Naive thymus-derived CD4-positive, alpha-beta T cell (primary cell): ENCODE measurements at regions not wholly inside any gene's neighbourhood (a gene's known extent, or its start where the extent isn't known, plus 50 kb on each side); places are given as distances from the start of the nearest gene placed in this dataset.

Experiments used
- ATAC-seq: fragments of 150-1000 bp; cut with Tn5 transposase; 2 replicates; pipeline ENCODE4 v1.10.0; 2021; ENCODE audit warnings: mild to moderate bottlenecking, moderate library complexity
- CTCF ChIA-PET: fragments of 350-600 bp; sonication (Branson Sonifier 250); formaldehyde crosslinking; loops from one replicate; lab custom pipeline; 2021; ENCODE audit warnings: antibody characterized with exemption; lab: Charles Lee
- POLR2A ChIA-PET: fragments of 350-600 bp; sonication (Branson Sonifier 250); formaldehyde crosslinking; loops from one replicate; lab custom pipeline; 2021; ENCODE audit warnings: antibody characterized with exemption, inconsistent platforms; lab: Charles Lee
- DNase-seq, 9 donors: peaks; one replicate each; pipeline versions ENCODE4 v3.0.0 to v3.0.0-alpha.2; 2020 to 2022; ENCODE audit warnings: mixed read lengths in 1 of 9
- H3K27ac ChIP-seq: one replicate; pipeline ENCODE4 v1.7.0; 2013; ENCODE audit warnings: mild to moderate bottlenecking, low read depth, low read length, moderate library complexity
- H3K27me3 ChIP-seq, 2 donors: one replicate each; pipeline ENCODE4 v1.7.0; 2013; ENCODE audit warnings: low read length in 2 of 2, mild to moderate bottlenecking in 2 of 2, moderate library complexity in 2 of 2; ENCODE audit not compliant: control insufficient read depth in 2 of 2, insufficient read depth in 2 of 2
- H3K36me3 ChIP-seq, 3 experiments: 1 replicate in 2 of 3; 2 replicates in 1 of 3; pipeline ENCODE4 v1.7.0; 2013; ENCODE audit warnings: low read length in 3 of 3, mild to moderate bottlenecking in 3 of 3, moderate library complexity in 1 of 3; ENCODE audit not compliant: insufficient read depth in 3 of 3, control insufficient read depth in 2 of 3
- H3K4me1 ChIP-seq, 2 donors: one replicate each; pipeline ENCODE4 v1.7.0; 2013; ENCODE audit warnings: low read length in 2 of 2, mild to moderate bottlenecking in 2 of 2, moderate library complexity in 1 of 2; ENCODE audit not compliant: control insufficient read depth in 2 of 2, insufficient read depth in 2 of 2
- H3K4me3 ChIP-seq: 2 replicates; pipeline ENCODE4 v1.7.0; 2013; ENCODE audit warnings: mild to moderate bottlenecking, low read length
- H3K9me3 ChIP-seq, 3 experiments: 1 replicate in 2 of 3; 2 replicates in 1 of 3; pipeline ENCODE4 v1.7.0; 2013; ENCODE audit warnings: low read length in 3 of 3; ENCODE audit not compliant: control insufficient read depth in 2 of 3
- H3K27ac Mint-ChIP-seq, 9 donors: one replicate each; pipeline ENCODE4 v1.8.0; 2020 to 2022; ENCODE audit warnings: mixed read lengths in 9 of 9, mild to moderate bottlenecking in 8 of 9, moderate library complexity in 5 of 9, inconsistent platforms in 2 of 9
- H3K27me3 Mint-ChIP-seq, 5 donors: one replicate each; pipeline ENCODE4 v1.8.0; 2021 to 2022; ENCODE audit warnings: mixed read lengths in 5 of 5, mild to moderate bottlenecking in 1 of 5
- H3K36me3 Mint-ChIP-seq, 5 donors: one replicate each; pipeline ENCODE4 v1.8.0; 2020 to 2022; ENCODE audit warnings: mixed read lengths in 5 of 5, mild to moderate bottlenecking in 3 of 5, inconsistent platforms in 1 of 5
- H3K4me1 Mint-ChIP-seq, 7 donors: one replicate each; pipeline ENCODE4 v1.8.0; 2020 to 2022; ENCODE audit warnings: mixed read lengths in 7 of 7, mild to moderate bottlenecking in 3 of 7, inconsistent platforms in 1 of 7
- H3K4me3 Mint-ChIP-seq, 10 donors: one replicate each; pipeline ENCODE4 v1.8.0; 2020 to 2022; ENCODE audit warnings: mild to moderate bottlenecking in 10 of 10, mixed read lengths in 10 of 10, moderate library complexity in 6 of 10, inconsistent platforms in 2 of 10
- H3K9me3 Mint-ChIP-seq, 11 donors: one replicate each; pipeline ENCODE4 v1.8.0; 2020 to 2022; ENCODE audit warnings: mixed read lengths in 11 of 11, mild to moderate bottlenecking in 4 of 11, inconsistent platforms in 1 of 11, moderate library complexity in 1 of 11
- intact Hi-C, 2 donors: fragments of 100-400 bp; cut with micrococcal nuclease; formaldehyde crosslinking; loops; one replicate each; pipeline ENCODE4 v1.15.1; 2023

DNA sequence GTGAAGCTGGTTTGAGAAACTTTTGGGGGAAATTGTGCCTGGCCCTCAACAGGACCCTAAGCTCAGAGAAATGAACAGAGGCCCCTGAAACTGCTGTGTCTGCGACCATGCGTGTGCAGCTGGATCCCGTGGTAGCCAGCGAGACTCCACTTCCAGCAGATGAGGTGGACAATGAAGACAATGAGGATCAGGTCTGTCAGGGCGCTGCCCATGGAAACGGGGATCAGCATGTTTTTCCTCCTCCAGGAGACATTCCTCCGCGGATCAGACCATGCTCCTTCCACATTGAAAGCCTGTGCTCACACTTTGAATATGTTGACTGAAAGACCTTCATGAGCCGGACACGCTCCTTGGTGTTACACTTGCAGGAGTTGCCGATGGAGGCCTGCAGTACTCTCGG, 1439.8 kb upstream of the ALCAM start:
- H3K36me3 ChIP-seq = no peaks in the 10 kb centered on the region
- H3K4me3 ChIP-seq = no peak overlapping the region
- POLR2A ChIA-PET = no interaction called here
- no peak for ATAC-seq
- no peak overlapping the region for H3K27ac ChIP-seq
- H3K27me3 ChIP-seq = no peaks in the 10 kb centered on the region
- H3K36me3 Mint-ChIP-seq = no peaks in the 10 kb centered on the region
- DNase-seq = no peak
- peaks cover 0 to 12% (median 4%) of the 10 kb centered on the region in 11 donors for H3K9me3 Mint-ChIP-seq
- CTCF ChIA-PET = no interaction called here
- no peaks in the 10 kb centered on the region for H3K4me1 Mint-ChIP-seq
- H3K27ac Mint-ChIP-seq = no peak overlapping the region
- H3K9me3 ChIP-seq = peaks cover 0 to 4% (median 0%) of the 10 kb centered on the region in 3 experiments
- intact Hi-C loops = no loop called here
- no peaks in the 10 kb centered on the region for H3K27me3 Mint-ChIP-seq
- no peak overlapping the region for H3K4me3 Mint-ChIP-seq
- H3K4me1 ChIP-seq = no peaks in the 10 kb centered on the region

DNA sequence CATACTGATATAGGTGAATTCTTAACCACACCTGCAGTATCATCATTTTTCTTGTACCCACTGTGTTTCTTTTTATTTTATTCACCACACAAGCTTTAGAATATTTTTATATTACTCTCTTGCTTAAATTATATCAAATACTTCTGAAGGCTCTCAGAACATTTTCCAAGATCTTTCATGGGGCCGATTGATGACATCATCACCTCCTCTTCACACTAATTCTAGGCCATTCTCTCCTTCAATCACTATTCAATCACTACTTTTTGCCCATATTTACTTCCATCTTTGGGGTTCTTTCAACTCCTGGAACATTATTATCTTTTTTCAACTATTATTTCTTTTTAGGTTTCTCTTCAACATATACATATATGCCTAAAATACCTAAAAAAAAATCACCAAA, 1438.8 kb upstream of the ALCAM start:
- no peak overlapping the region for H3K4me3 Mint-ChIP-seq
- DNase-seq (no peak), ATAC-seq (no peak)
- H3K9me3 Mint-ChIP-seq = peaks cover 0 to 12% (median 5%) of the 10 kb centered on the region in 11 donors
- Histone ChIP-seq H3K4me1 (no peaks in the 10 kb centered on the region), H3K27me3 (no peaks in the 10 kb centered on the region), H3K36me3 (no peaks in the 10 kb centered on the region), H3K9me3 (peaks cover 0 to 4% (median 0%) of the 10 kb centered on the region in 3 experiments), H3K4me3 (no peak overlapping the region), H3K27ac (no peak overlapping the region)
- H3K4me1 Mint-ChIP-seq = no peaks in the 10 kb centered on the region
- no peaks in the 10 kb centered on the region for H3K27me3 Mint-ChIP-seq
- H3K27ac Mint-ChIP-seq = no peak overlapping the region
- intact Hi-C loops = no loop called here
- ChIA-PET POLR2A (no interaction called here), CTCF (no interaction called here)
- no peaks in the 10 kb centered on the region for H3K36me3 Mint-ChIP-seq

DNA sequence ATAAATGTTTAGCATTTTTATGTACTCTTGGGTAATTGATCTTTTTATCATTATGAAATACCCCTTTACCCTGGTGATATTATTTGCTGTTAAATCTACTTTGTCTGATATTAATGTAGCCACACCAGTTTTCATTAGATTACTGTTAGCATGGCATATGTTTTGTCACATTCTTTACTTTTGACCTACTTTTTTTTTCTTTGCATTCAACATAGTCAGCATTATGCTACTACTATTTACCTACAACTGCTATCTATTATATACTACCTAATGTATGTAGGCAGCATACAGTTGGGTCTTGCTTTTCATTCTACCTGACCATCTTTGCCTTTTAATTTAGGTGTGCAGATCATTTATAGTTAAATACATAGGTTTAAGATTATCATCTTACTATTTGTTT, 1429.6 kb upstream of the ALCAM start:
- DNase-seq = no peak
- no peak overlapping the region for H3K27ac ChIP-seq
- Mint-ChIP-seq H3K4me3 (no peak overlapping the region), H3K36me3 (no peaks in the 10 kb centered on the region), H3K9me3 (peaks cover 0 to 9% (median 2%) of the 10 kb centered on the region in 11 donors), H3K4me1 (no peaks in the 10 kb centered on the region), H3K27me3 (no peaks in the 10 kb centered on the region), H3K27ac (no peak overlapping the region)
- H3K36me3 ChIP-seq = no peaks in the 10 kb centered on the region
- no peaks in the 10 kb centered on the region for H3K4me1 ChIP-seq
- CTCF ChIA-PET = no interaction called here
- H3K9me3 ChIP-seq = no peaks in the 10 kb centered on the region
- no peak for ATAC-seq
- no peak overlapping the region for H3K4me3 ChIP-seq
- intact Hi-C loops = no loop called here
- H3K27me3 ChIP-seq = no peaks in the 10 kb centered on the region
- POLR2A ChIA-PET = no interaction called here

DNA sequence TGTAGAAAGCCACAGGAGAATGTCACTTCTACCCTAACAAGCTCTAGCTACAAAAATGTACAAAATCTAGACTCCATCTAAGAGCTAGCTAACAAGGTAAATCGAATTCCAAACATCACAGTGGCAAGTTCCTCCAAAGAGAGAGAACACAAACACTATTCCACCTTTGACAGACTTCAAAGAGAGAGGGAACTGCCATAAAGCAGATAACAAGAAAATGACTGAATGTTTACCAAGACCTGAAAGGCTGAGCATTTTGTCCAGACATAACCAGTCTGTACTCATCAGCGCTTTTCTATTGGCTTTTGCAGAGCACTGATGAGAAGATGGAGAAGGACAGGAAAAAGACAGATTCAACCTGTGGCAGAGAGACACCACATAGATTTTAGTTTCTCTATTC, 1419.6 kb upstream of the ALCAM start:
- Mint-ChIP-seq H3K4me3 (no peak overlapping the region), H3K27ac (no peak overlapping the region), H3K36me3 (no peaks in the 10 kb centered on the region), H3K4me1 (no peaks in the 10 kb centered on the region), H3K27me3 (no peaks in the 10 kb centered on the region), H3K9me3 (peaks cover 0 to 5% (median 0%) of the 10 kb centered on the region in 11 donors)
- intact Hi-C loops = no loop called here
- Histone ChIP-seq H3K27ac (no peak overlapping the region), H3K4me1 (no peaks in the 10 kb centered on the region), H3K9me3 (no peaks in the 10 kb centered on the region), H3K27me3 (no peaks in the 10 kb centered on the region), H3K4me3 (no peak overlapping the region), H3K36me3 (no peaks in the 10 kb centered on the region)
- ChIA-PET POLR2A (no interaction called here), CTCF (no interaction called here)
- ATAC-seq = no peak
- DNase-seq = no peak

DNA sequence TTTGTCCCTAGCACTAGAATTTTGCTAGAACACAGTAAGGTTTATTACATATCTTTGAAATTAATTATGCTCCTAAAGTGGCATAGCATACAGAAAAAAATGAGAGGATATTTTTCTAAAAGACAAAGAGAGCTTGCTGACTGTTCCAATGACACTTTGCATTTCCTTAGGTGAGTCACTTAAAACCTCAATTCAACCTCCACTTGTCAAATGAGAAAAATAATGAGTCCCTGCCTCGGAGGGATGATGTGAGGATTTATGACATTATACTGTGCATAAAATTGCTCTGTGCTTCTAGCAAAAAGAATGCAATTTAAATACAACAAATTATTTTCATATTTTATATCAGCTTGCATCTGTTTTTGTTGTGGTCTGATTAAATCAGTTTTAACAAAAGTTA, 1417.0 kb upstream of the ALCAM start:
- intact Hi-C loops = no loop called here
- peaks cover 0 to 5% (median 0%) of the 10 kb centered on the region in 11 donors for H3K9me3 Mint-ChIP-seq
- Histone ChIP-seq H3K36me3 (no peaks in the 10 kb centered on the region), H3K4me3 (no peak overlapping the region), H3K4me1 (no peaks in the 10 kb centered on the region), H3K27ac (no peak overlapping the region), H3K9me3 (no peaks in the 10 kb centered on the region), H3K27me3 (no peaks in the 10 kb centered on the region)
- no peak for ATAC-seq
- no peaks in the 10 kb centered on the region for H3K4me1 Mint-ChIP-seq
- no peaks in the 10 kb centered on the region for H3K27me3 Mint-ChIP-seq
- no peak overlapping the region for H3K4me3 Mint-ChIP-seq
- no peak for DNase-seq
- CTCF ChIA-PET = no interaction called here
- POLR2A ChIA-PET = no interaction called here
- no peaks in the 10 kb centered on the region for H3K36me3 Mint-ChIP-seq
- no peak overlapping the region for H3K27ac Mint-ChIP-seq

DNA sequence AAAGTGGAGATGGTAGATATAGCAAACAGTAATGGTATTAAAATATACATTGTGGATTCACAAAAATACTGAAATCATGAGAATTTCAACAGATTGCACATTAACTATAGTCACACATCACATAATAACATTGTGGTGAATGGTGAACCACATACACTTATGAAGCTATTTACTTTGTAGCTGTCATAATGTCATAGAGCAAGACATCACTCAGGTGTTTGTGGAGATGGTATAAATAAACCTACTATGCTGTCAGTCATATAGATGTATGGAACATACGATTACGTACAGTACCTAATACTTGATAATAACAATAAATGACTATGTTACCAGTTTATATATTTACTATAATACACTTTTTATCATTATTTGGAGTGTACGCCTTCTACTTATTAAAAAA, 1416.0 kb upstream of the ALCAM start:
- Mint-ChIP-seq H3K4me1 (no peaks in the 10 kb centered on the region), H3K27ac (no peak overlapping the region), H3K36me3 (no peaks in the 10 kb centered on the region), H3K4me3 (no peak overlapping the region), H3K9me3 (peaks cover 0 to 5% (median 0%) of the 10 kb centered on the region in 11 donors), H3K27me3 (no peaks in the 10 kb centered on the region)
- intact Hi-C loops = no loop called here
- ChIA-PET CTCF (no interaction called here), POLR2A (no interaction called here)
- Histone ChIP-seq H3K27me3 (no peaks in the 10 kb centered on the region), H3K9me3 (no peaks in the 10 kb centered on the region), H3K4me1 (no peaks in the 10 kb centered on the region), H3K36me3 (no peaks in the 10 kb centered on the region), H3K27ac (no peak overlapping the region), H3K4me3 (no peak overlapping the region)
- DNase-seq = no peak
- no peak for ATAC-seq

DNA sequence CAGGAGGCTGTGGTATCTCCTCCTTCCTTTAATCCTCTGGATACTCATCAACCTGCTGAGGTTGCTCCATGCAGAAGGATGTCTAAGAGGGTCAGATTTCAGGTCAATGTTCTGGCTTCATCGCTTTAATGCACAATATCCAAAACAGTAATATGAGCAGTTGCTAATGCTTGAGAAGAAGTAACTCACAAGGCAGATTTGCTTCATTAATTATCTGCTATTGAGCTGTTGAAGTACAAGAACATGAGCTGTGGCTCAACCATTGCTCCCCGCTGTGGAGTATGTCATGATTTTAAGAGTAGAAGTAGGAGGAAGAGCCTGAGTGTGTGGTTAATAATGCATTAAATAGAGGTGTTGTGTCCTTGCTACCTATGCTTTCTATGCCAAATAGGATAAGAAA, 1412.9 kb upstream of the ALCAM start:
- Mint-ChIP-seq H3K27ac (no peak overlapping the region), H3K4me3 (no peak overlapping the region), H3K27me3 (no peaks in the 10 kb centered on the region), H3K36me3 (no peaks in the 10 kb centered on the region), H3K9me3 (peaks cover 0 to 8% (median 0%) of the 10 kb centered on the region in 11 donors), H3K4me1 (no peaks in the 10 kb centered on the region)
- Histone ChIP-seq H3K27ac (no peak overlapping the region), H3K4me1 (no peaks in the 10 kb centered on the region), H3K36me3 (no peaks in the 10 kb centered on the region), H3K27me3 (no peaks in the 10 kb centered on the region), H3K4me3 (no peak overlapping the region), H3K9me3 (no peaks in the 10 kb centered on the region)
- POLR2A ChIA-PET = no interaction called here
- intact Hi-C loops = no loop called here
- no peak for ATAC-seq
- DNase-seq = no peak
- CTCF ChIA-PET = no interaction called here
